ENCODE measurements at regions not wholly inside any gene's neighbourhood (a gene's known extent, or its start where the extent isn't known, plus 50 kb on each side); places are given as distances from the start of the nearest gene placed in this dataset.

DNA sequence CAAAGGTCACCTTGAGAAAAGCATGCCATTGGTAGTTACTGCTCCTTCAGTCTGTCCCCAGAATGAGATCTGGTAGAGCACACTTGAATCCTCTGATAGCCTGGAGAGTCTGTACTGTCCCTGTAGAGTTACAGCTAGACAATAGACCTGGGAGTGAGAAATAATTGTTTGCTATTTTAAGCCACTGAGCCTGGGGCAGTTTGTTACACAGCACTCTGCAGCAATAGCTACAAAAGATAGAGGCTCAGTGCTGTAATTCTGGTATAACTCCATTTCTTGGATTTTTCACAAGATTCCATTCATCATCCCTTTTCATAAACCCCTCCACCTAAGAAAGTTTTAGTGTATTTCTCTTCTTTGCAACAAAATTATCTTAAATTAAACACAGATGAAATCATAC is 242.7 kb upstream of the ARRDC4 start:
- ChIA-PET CTCF (no interaction called here), POLR2A (no interaction called here)
- no peaks in the 10 kb centered on the region for H3K36me3 ChIP-seq (ENCODE audit: control insufficient read depth in 2 of 2, extremely low read depth in 1 of 2, insufficient read depth in 2 of 2, low read length in 2 of 2)
- H3K9me3 ChIP-seq (replicated peaks; ENCODE audit: control insufficient read depth, insufficient read depth, low read length): no peaks in the 10 kb centered on the region
- H3K27ac ChIP-seq (ENCODE audit: insufficient read depth, low read depth, low read length): no peak overlapping the region
- no peaks in the 10 kb centered on the region for H3K9me1 ChIP-seq (replicated peaks; ENCODE audit: control insufficient read depth, extremely low read depth, insufficient read depth, low read length)
- H3K9ac ChIP-seq (replicated peaks; ENCODE audit: extremely low read depth, insufficient read depth, low read length): no peak overlapping the region
- no peaks in the 10 kb centered on the region for H3K4me1 ChIP-seq (ENCODE audit: control insufficient read depth, extremely low read depth, insufficient read depth, low read length)
- DNase-seq (ENCODE audit: low read depth, low spot score) (no peak), FAIRE-seq (no peak)
- no peak overlapping the region for H3K4me2 ChIP-seq (ENCODE audit: insufficient read depth, low read length)
- H3K27me3 ChIP-seq (ENCODE audit: control insufficient read depth in 2 of 2, insufficient read depth in 2 of 2, low read length in 2 of 2): no peaks in the 10 kb centered on the region
- H3K79me2 ChIP-seq (ENCODE audit: control insufficient read depth, insufficient read depth, low read length): no peaks in the 10 kb centered on the region
- H4K20me1 ChIP-seq (replicated peaks; ENCODE audit: control insufficient read depth, extremely low read depth, insufficient read depth, low read length): no peaks in the 10 kb centered on the region
- H2AFZ ChIP-seq (ENCODE audit: low read depth, low read length): no peak overlapping the region
- intact Hi-C loops (cut with micrococcal nuclease): no loop called here
- BruUV-seq (replicated peaks): no TSS peak
- no peak for TF ChIP-seq JUN (IDR thresholded peaks at IDR 0.05; ENCODE audit: borderline replicate concordance, insufficient read depth, insufficient read length, low read depth)
- TF ChIP-seq FOS (IDR thresholded peaks at IDR 0.05; ENCODE audit: borderline replicate concordance, insufficient read depth, low read length): no peak
- TF ChIP-seq POLR2AphosphoS5 (IDR thresholded peaks at IDR 0.05; ENCODE audit: insufficient read depth, low read depth, low read length): no peak
- TF ChIP-seq POLR2A (IDR thresholded peaks at IDR 0.05; ENCODE audit: low read depth, low read length): no peak
- no peak for TF ChIP-seq EZH2 (IDR thresholded peaks at IDR 0.05; ENCODE audit: borderline replicate concordance, low read depth, low read length, severe bottlenecking)
- TF ChIP-seq, protein P1, sequence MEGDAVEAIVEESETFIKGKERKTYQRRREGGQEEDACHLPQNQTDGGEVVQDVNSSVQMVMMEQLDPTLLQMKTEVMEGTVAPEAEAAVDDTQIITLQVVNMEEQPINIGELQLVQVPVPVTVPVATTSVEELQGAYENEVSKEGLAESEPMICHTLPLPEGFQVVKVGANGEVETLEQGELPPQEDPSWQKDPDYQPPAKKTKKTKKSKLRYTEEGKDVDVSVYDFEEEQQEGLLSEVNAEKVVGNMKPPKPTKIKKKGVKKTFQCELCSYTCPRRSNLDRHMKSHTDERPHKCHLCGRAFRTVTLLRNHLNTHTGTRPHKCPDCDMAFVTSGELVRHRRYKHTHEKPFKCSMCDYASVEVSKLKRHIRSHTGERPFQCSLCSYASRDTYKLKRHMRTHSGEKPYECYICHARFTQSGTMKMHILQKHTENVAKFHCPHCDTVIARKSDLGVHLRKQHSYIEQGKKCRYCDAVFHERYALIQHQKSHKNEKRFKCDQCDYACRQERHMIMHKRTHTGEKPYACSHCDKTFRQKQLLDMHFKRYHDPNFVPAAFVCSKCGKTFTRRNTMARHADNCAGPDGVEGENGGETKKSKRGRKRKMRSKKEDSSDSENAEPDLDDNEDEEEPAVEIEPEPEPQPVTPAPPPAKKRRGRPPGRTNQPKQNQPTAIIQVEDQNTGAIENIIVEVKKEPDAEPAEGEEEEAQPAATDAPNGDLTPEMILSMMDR (IDR thresholded peaks at IDR 0.05; ENCODE audit: extremely low read depth in 1 of 2, insufficient read depth in 1 of 2, low read depth in 1 of 2, low read length in 2 of 2): no peak
- no peak for TF ChIP-seq GATA2 (IDR thresholded peaks at IDR 0.05; ENCODE audit: insufficient read depth, insufficient read length, low read depth, low read length)
- TF ChIP-seq, protein P2, sequence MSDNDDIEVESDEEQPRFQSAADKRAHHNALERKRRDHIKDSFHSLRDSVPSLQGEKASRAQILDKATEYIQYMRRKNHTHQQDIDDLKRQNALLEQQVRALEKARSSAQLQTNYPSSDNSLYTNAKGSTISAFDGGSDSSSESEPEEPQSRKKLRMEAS (IDR thresholded peaks at IDR 0.05; ENCODE audit: insufficient read depth, insufficient read length): no peak
- TF ChIP-seq MYC (IDR thresholded peaks at IDR 0.05; ENCODE audit: low read depth, low read length): no peak
- dilution Hi-C loops (cut with MboI; ENCODE audit: extremely low pct_ligation_motif_present, low sequenced_read_pairs): no loop called here
- H3K4me3 ChIP-seq (replicated peaks in 1 of 3; ENCODE audit: insufficient read depth in 1 of 3, low read depth in 1 of 3, low read length in 3 of 3): no peak overlapping the region

Data from endothelial cell of umbilical vein (primary cell).